HG02798 (cell line): ENCODE measurements at regions not wholly inside any gene's neighbourhood (a gene's known extent, or its start where the extent isn't known, plus 50 kb on each side); places are given as distances from the start of the nearest gene placed in this dataset.

Experiments
- ATAC-seq: cut with Tn5 transposase; IDR thresholded peaks from one replicate; pipeline ENCODE4 v1.9.1; 2021; ENCODE audit warnings: mild to moderate bottlenecking; ENCODE audit not compliant: unreplicated experiment, poor library complexity

- ATAC-seq = no peak
Observed at GRCh38 chr10:10460451-10460850, 557.2 kb upstream of the CELF2 start.

DNA sequence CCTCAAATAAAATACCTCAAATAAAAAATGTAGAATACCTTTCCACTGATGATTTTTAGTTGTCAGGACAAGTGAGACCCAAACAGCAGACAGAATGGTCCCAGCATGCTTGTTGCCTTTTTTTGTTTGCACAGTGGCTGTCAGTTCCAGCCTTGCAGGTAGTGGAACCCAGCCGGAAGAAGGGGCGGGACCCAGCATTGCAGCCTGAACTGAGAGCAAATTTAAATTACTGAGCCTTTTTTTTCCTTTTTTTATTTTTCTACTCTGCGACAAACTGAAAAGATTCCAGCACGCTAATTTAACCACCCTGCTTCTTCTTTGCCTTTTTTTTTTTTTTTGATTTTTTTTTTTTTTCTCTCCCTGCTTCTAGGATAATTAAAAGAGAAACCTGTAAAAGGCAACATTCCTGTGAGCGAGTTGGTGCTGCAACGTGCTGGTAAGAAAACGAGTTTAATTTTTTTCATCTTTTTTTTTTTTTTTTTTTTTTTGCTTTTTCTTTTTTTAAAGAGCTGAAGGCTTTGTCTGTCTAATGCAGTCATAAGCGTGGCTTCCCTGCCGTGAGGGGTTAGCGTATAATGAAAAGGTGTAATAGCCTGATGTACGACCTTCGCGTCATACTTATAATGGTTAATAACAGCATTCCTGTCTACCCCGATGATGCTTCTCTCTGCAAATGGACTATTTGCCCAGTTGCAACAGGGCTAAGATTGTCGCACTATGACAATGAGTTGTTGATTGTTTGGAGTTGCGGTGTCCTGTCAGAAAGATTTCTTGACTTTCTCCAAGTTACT lies 555.3 kb upstream of the CELF2 start:
- no peak for ATAC-seq

DNA sequence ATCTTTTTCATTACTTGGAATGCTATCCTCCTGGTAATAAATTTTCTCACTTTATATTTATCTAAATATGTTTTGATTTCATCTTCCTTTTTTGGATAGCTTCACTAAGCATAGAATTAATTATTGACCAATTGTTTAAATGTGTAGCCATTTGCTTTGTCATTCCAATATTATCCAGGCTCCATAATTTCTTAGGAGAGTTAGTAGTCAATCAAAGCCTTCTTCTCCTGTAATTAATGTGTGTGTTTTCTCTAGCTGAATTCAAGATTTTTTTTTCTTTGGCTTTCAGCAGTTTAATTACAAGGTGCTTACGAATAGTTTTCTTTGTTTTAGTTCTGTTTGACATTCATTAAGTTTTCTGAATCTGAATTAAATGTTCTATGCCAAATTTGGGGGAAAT lies 545.9 kb upstream of the CELF2 start:
- ATAC-seq = no peak

- ATAC-seq = no peak
Observed at GRCh38 chr10:10475812-10476211, 541.9 kb upstream of the CELF2 start.

- ATAC-seq = no peak
Observed at GRCh38 chr10:10477844-10478243, 539.8 kb upstream of the CELF2 start.

- no peak for ATAC-seq
Observed at GRCh38 chr10:10479465-10479864, 538.2 kb upstream of the CELF2 start.

- ATAC-seq = no peak
Observed at GRCh38 chr10:10482613-10483012, 535.1 kb upstream of the CELF2 start.

GRCh38 chr10:10489076-10489475 lies 528.6 kb upstream of the CELF2 start:
- ATAC-seq = no peak

DNA sequence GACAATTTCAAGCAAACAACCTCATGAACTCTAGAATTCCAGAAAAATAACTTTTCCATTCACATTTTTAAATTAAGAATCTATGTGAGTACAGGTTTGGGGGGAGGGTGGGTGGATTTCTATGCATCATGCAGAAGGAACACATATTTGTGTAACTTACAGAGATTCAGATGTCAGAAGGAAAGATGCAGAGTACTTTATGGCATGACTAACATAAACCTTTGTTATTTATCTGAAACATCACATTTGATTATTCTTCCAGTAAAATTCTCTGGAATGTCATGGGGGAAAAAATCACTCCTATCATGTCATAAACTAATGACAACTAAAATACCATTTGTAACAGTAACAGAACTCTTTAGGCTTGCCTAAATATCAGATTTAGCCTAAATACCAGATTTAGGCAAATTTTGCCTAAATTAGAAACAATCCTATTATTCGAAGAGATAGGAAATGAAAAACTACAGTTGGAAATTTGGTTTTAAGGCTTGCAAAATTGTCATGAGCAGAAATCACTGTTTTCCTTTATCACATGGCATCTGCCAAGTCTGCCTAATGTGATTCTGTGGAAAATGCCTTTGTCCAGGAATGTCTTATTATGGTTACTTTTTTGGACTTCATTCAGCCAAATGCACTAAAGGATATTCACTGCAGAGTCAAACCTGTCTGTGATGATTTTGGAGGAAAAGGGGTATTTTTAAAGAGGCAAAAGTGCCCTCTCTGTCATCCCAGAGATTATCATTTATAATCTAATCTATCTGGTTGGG lies 527.7 kb upstream of the CELF2 start:
- ATAC-seq = no peak

DNA sequence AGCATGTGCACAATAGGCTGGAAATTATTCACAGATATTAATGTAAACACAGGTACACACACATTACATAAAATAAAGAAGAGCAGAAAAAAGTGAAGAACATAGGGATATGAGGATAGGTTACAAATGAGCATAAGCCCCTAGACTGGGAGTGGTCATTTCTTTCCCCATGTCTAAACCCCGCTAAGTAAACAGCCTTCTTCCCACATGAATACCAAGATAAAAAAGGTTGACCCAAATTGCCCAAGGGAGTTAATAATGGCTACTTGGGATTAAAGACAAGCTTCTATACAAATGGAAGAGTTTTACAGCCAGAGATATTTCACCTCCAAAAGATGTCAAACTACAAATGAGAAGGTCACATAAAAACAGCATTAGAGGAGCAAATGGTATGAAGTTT lies 527.1 kb upstream of the CELF2 start:
- no peak for ATAC-seq

GRCh38 chr10:10492420-10492819 lies 525.3 kb upstream of the CELF2 start:
- no peak for ATAC-seq

DNA sequence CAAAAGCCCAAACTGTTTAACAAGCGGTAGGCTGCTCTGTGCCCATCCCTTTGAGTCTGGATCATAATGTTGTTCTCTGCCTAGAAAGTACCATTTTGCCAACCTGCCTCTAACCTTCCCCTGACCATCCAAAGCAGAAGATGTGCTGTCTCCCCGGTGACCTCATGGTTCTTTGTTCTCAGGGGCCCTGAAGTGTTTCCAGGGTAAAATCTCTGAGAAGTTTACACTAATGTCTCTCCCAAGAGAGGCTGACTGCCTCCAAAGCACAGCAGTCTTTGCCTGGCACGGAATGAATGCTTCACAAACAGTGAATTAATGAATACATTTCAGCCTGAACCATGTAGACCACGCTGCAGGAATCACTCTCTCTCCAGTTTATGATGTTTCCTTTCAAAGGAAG lies 523.8 kb upstream of the CELF2 start:
- ATAC-seq = no peak

GRCh38 chr10:10497245-10497644 lies 520.4 kb upstream of the CELF2 start:
- ATAC-seq = no peak

GRCh38 chr10:10498781-10499180 lies 518.9 kb upstream of the CELF2 start:
- ATAC-seq = no peak

DNA sequence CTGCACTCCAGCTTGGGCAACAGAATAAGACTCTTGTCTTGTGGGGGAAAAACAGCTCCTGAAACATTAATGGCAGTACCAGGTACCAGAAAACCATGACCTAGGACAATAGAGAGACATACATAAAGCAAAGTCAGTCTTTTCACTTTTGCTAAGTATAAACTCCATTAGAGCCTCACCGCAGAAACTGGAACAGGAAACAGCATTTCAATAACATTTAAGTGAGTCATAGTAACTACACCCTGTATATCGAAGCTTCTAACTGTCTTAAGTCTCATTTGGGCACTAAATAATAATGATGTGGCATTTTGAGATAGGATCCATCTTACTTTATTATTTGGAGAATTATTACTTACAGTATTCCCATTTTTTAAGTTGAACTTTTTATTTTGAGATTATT lies 517.8 kb upstream of the CELF2 start:
- no peak for ATAC-seq

DNA sequence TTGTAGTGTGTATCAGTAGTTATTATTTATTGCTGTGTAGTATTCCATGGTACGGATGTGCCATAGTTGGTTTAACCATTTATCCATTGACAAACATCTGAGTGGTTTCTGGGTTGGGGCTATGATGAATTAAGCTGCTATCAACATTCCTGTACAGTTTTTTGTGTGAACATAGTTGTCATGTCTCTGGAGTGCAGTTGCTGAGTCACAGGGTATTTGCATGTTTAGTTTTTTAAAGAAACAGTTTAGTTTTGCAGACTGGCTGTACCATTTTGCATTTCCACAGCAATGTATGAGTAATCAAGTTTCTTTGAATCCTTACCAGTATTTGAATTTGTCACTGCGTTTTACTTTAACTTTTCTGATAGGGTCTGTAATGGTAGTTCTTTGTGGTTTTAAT lies 516.7 kb upstream of the CELF2 start:
- no peak for ATAC-seq

GRCh38 chr10:10503772-10504171 lies 513.9 kb upstream of the CELF2 start:
- no peak for ATAC-seq

DNA sequence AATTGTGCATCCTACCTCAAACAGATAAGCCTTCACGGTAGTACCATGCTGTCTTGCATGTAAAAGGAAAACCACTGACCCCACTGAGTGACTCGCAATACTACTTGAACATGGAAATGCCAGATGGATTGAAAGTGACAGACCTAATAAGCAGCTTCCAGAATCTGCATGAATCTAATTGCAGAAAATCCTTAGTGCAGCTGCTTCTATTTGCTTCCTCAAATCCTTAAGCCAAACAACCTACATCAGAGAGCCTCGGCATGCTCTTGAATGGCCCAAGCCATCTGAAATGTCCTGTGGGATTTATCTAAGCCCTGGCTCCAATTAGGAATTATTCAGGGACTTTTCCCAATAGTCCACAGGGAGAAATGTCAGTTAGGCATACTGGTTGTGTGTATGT lies 509.5 kb upstream of the CELF2 start:
- ATAC-seq = no peak

GRCh38 chr10:10510179-10510578 lies 507.5 kb upstream of the CELF2 start:
- no peak for ATAC-seq

DNA sequence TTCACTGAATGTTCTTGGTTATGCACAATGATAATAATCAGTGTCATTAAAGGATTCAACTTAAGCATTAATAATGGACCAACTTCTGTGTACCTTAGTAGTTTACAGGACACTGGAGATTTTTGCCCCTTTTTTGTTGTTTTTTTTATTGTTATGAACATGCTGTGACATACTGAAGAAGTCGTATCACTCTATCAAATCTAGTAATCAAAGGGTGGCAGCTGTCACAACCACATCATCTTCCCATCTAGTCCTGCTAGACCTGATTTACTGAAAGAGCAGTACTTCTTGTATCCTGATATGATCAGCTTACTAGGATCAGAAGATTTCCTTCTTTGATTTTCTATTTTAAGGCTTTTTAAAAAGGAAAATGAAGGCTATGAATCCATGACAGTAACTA lies 504.6 kb upstream of the CELF2 start:
- no peak for ATAC-seq

DNA sequence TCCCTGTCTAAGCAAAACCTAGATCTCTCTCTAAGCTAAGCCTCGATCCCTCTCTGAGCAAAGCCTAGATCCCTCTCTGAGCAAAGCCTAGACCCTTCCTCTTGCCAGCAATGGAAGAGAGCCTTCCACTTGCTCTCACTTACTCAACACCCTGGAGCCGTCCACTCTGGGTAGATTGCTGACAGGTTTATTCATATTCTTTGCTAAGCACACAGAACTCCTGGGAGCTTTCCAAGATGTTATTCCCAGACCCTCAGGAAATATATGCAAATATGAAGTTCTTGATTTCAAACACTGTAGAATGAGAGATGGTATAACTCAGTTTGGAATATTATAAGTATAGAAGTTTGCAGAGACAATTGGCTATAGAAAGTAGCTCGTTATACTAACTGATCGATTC lies 503.8 kb upstream of the CELF2 start:
- ATAC-seq = no peak

- no peak for ATAC-seq
Observed at GRCh38 chr10:10514797-10515196, 502.9 kb upstream of the CELF2 start.
